Gastroesophageal sphincter (tissue), 3 donors: ENCODE measurements at regions not wholly inside any gene's neighbourhood (a gene's known extent, or its start where the extent isn't known, plus 50 kb on each side); places are given as distances from the start of the nearest gene placed in this dataset.

Experiments
- EP300 ChIP-seq: sonication (generic); formaldehyde crosslinking; IDR thresholded peaks from one replicate; pipeline ENCODE4 v1.6.1; 2017; ENCODE audit warnings: antibody characterized with exemption, mild to moderate bottlenecking
- POLR2A ChIP-seq, 2 donors: fragments of 450-650 bp; IDR thresholded peaks; one replicate each; pipeline ENCODE4 v1.6.1; 2017; ENCODE audit warnings: antibody characterized with exemption in 2 of 2, mild to moderate bottlenecking in 2 of 2, moderate library complexity in 1 of 2
- POLR2AphosphoS5 ChIP-seq: sonication (generic); formaldehyde crosslinking; IDR thresholded peaks from one replicate; pipeline ENCODE4 v1.6.1; 2017; ENCODE audit warnings: antibody characterized with exemption
- TF ChIP-seq, protein P1 (sequence below), 4 experiments: fragments of 200-600 bp in 2 of 4; fragments of 450-650 bp in 2 of 4; sonication (generic) in 1 of 4; IDR thresholded peaks; one replicate each; pipeline ENCODE4 v1.5.1; 2017 to 2019; ENCODE audit warnings: antibody characterized with exemption in 4 of 4, mild to moderate bottlenecking in 2 of 4, moderate library complexity in 2 of 4

DNA sequence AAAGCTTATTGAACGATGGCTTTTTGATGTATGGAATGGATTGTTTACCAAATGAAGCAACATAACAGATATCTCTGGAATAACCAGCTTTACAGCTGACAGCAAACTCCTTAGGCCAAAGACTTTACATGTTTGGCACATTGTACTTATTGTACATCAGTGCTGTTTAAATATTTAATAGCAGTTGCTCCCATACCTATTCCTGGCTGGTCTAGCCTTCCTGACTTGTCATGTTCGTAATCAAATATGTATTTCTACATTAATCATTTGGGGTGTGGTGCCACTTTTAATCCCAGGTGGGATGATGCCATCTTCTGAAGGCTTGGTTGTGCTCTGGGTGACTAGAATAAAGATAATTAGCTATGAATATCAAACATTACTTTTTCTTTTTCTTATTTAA, 67.4 kb upstream of the FRY start:
- TF ChIP-seq, protein P1, sequence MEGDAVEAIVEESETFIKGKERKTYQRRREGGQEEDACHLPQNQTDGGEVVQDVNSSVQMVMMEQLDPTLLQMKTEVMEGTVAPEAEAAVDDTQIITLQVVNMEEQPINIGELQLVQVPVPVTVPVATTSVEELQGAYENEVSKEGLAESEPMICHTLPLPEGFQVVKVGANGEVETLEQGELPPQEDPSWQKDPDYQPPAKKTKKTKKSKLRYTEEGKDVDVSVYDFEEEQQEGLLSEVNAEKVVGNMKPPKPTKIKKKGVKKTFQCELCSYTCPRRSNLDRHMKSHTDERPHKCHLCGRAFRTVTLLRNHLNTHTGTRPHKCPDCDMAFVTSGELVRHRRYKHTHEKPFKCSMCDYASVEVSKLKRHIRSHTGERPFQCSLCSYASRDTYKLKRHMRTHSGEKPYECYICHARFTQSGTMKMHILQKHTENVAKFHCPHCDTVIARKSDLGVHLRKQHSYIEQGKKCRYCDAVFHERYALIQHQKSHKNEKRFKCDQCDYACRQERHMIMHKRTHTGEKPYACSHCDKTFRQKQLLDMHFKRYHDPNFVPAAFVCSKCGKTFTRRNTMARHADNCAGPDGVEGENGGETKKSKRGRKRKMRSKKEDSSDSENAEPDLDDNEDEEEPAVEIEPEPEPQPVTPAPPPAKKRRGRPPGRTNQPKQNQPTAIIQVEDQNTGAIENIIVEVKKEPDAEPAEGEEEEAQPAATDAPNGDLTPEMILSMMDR (IDR thresholded peaks at IDR 0.05): no peak
- TF ChIP-seq POLR2AphosphoS5 (no peak), POLR2A (IDR thresholded peaks at IDR 0.05) (no peak), EP300 (no peak)
